Psoas muscle (tissue), 7 donors: ENCODE measurements at regions not wholly inside any gene's neighbourhood (a gene's known extent, or its start where the extent isn't known, plus 50 kb on each side); places are given as distances from the start of the nearest gene placed in this dataset.

Source experiments
- ATAC-seq, 4 donors: fragments of 200-7000 bp; cut with Tn5 transposase; one replicate each; pipeline ENCODE4 v1.9.1; 2020; ENCODE audit warnings: moderate library complexity in 3 of 4, mild to moderate bottlenecking in 2 of 4
- DNase-seq, 2 donors: peaks; one replicate each; pipeline ENCODE4 v3.0.0-alpha.2; 2020
- H3K27ac ChIP-seq: fragments of 200-600 bp; one replicate; pipeline ENCODE4 v1.8.0; 2022
- H3K27me3 ChIP-seq, 3 donors: fragments of 200-600 bp in 1 of 3; one replicate each; pipeline versions ENCODE4 v1.6.1 to v1.8.0; 2013 to 2022; ENCODE audit warnings: low read length in 2 of 3, mild to moderate bottlenecking in 2 of 3, moderate library complexity in 1 of 3; ENCODE audit not compliant: insufficient read depth in 3 of 3
- H3K36me3 ChIP-seq, 2 donors: fragments of 200-600 bp in 1 of 2; one replicate each; pipeline versions ENCODE4 v1.6.1 to v1.8.0; 2013 to 2022; ENCODE audit warnings: low read depth in 1 of 2, mild to moderate bottlenecking in 1 of 2, moderate library complexity in 1 of 2; ENCODE audit not compliant: insufficient read depth in 1 of 2
- H3K4me1 ChIP-seq: fragments of 200-600 bp; one replicate; pipeline ENCODE4 v1.8.0; 2022
- H3K4me3 ChIP-seq: fragments of 200-600 bp; one replicate; pipeline ENCODE4 v1.8.0; 2022; ENCODE audit warnings: mild to moderate bottlenecking
- H3K9me3 ChIP-seq: fragments of 200-600 bp; one replicate; pipeline ENCODE4 v1.8.0; 2022
- CTCF ChIP-seq: fragments of 200-600 bp; IDR thresholded peaks from one replicate; pipeline ENCODE4 v1.8.0; 2022; ENCODE audit warnings: antibody characterized with exemption
- WGBS, 3 donors: extraction: QIAGEN DNeasy Blood & Tissue Kit; methylation state at CpG; one replicate each; pipeline versions ENCODE4 v1.1.6 to v1.1.7; 2013; 5-methylcytosine and 5-hydroxymethylcytosine counted together
- intact Hi-C, 2 donors: fragments of 100-400 bp; cut with DNase I; formaldehyde crosslinking; loops; one replicate each; pipeline versions ENCODE4 v1.11.0 to v1.14.2; 2022
- donor health status: healthy with polysubstance abuse.
- donor health status: DM: no; HTN: no; CAD: no; lungs with moderate emphysema.
- donor health status: Bipolar disorder and iron deficiency.
- donor health status: healthy.
- donor health status: DM: yes; HTN: yes; CAD: no.
- donor health status: DM: no; HTN: no; CAD: no.
- donor health status: DM: yes; HTN: yes; CAD: no.

GRCh38 chr12:3974883-3975282 lies 101.7 kb upstream of the PARP11 start:
- 81 to 94% (median 92%) methylated on average over 8 of the region's 8 CpGs for WGBS, 3 donors
- ATAC-seq = no peak
- no peaks in the 10 kb centered on the region for H3K36me3 ChIP-seq
- TF ChIP-seq CTCF = no peak
- peaks cover 0 to 3% (median 2%) of the 10 kb centered on the region in 3 donors for H3K27me3 ChIP-seq
- no peak overlapping the region for H3K4me3 ChIP-seq
- H3K9me3 ChIP-seq = no peaks in the 10 kb centered on the region
- H3K4me1 ChIP-seq = no peaks in the 10 kb centered on the region
- intact Hi-C loops = no loop called here
- DNase-seq = no peak
- no peak overlapping the region for H3K27ac ChIP-seq

- Histone ChIP-seq H3K36me3 (no peaks in the 10 kb centered on the region), H3K9me3 (no peaks in the 10 kb centered on the region), H3K4me3 (no peak overlapping the region), H3K27ac (no peak overlapping the region), H3K27me3 (peaks cover 0 to 3% (median 2%) of the 10 kb centered on the region in 3 donors), H3K4me1 (no peaks in the 10 kb centered on the region)
- DNase-seq (no peak), ATAC-seq (no peak)
- intact Hi-C loops = no loop called here
- 46 to 58% (median 52%) methylated on average over 4 of the region's 4 CpGs for WGBS, 3 donors
- no peak for TF ChIP-seq CTCF
Observed at GRCh38 chr12:3973973-3974644, 100.9 kb upstream of the PARP11 start.

- intact Hi-C loops = no loop called here
- WGBS, 3 donors = 60 to 81% (median 61%) methylated on average over 14 of the region's 14 CpGs
Observed at GRCh38 chr12:3973269-3973884, 100.2 kb upstream of the PARP11 start.

GRCh38 chr12:3972576-3972975 lies 99.4 kb upstream of the PARP11 start:
- no peak for ATAC-seq
- intact Hi-C loops = no loop called here
- 65 to 74% (median 70%) methylated on average over 4 of the region's 4 CpGs for WGBS, 3 donors

More at GRCh38 chr12:3973269-3973884, 100.2 kb upstream of the PARP11 start:
- H3K36me3 ChIP-seq = no peaks in the 10 kb centered on the region
- no peak for DNase-seq
- H3K4me3 ChIP-seq = no peak overlapping the region
- peaks cover 0 to 3% (median 2%) of the 10 kb centered on the region in 3 donors for H3K27me3 ChIP-seq
- TF ChIP-seq CTCF = no peak
- no peaks in the 10 kb centered on the region for H3K4me1 ChIP-seq
- ATAC-seq = no peak
- H3K9me3 ChIP-seq = no peaks in the 10 kb centered on the region
- no peak overlapping the region for H3K27ac ChIP-seq

More at GRCh38 chr12:3972576-3972975, 99.4 kb upstream of the PARP11 start:
- DNase-seq = no peak
- Histone ChIP-seq H3K27ac (no peak overlapping the region), H3K4me3 (no peak overlapping the region), H3K36me3 (no peaks in the 10 kb centered on the region), H3K4me1 (no peaks in the 10 kb centered on the region), H3K9me3 (no peaks in the 10 kb centered on the region), H3K27me3 (peaks cover 0 to 3% (median 2%) of the 10 kb centered on the region in 3 donors)
- no peak for TF ChIP-seq CTCF
